ENCODE measurements at regions not wholly inside any gene's neighbourhood (a gene's known extent, or its start where the extent isn't known, plus 50 kb on each side); places are given as distances from the start of the nearest gene placed in this dataset.

DNA sequence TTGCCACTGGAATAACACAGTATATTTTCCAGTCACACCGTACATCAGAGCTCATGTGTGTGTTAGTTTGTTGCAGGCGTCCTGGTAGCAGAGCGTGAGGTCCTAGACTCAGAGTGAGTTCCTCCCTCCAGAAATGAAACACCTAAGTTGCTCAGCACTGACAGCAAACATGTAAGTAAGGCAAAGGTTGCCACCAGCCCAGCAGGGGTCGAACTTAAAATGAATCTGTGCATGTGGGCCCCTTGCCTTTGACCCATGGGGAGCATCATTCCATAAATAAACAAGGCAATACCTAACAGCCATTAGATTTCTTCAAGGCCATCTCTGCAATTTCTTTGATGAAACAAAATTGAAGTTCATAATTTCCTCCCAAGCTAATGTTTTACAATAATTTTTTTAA is 125.3 kb upstream of the ERG start:
- Histone ChIP-seq H3K79me2 (ENCODE audit: control insufficient read depth, low read length) (no peaks in the 10 kb centered on the region), H3K4me2 (ENCODE audit: low read length) (no peak overlapping the region), H3K36me3 (ENCODE audit: control insufficient read depth, low read length) (no peaks in the 10 kb centered on the region), H3K4me3 (ENCODE audit: low read length) (no peak overlapping the region), H3K9me3 (ENCODE audit: control insufficient read depth, insufficient read depth, low read length) (no peaks in the 10 kb centered on the region), H4K20me1 (ENCODE audit: control insufficient read depth, insufficient read depth, low read depth, low read length) (no peaks in the 10 kb centered on the region), H3F3A (ENCODE audit: control insufficient read depth, insufficient read depth) (no peaks in the 10 kb centered on the region), H3K27ac (ENCODE audit: low read depth, low read length) (no peak overlapping the region), H3K9me2 (replicated peaks; ENCODE audit: control insufficient read depth, low read length) (no peaks in the 10 kb centered on the region), H3K27me3 (ENCODE audit: control insufficient read depth, low read length) (no peaks in the 10 kb centered on the region), H3K4me1 (ENCODE audit: control insufficient read depth, low read length) (no peaks in the 10 kb centered on the region)
- TF ChIP-seq EZH2phosphoT487 (IDR thresholded peaks at IDR 0.05; ENCODE audit: borderline replicate concordance, low read length) (no peak), CTCF (IDR thresholded peaks at IDR 0.05; ENCODE audit: low read depth, low read length, poor library complexity, severe bottlenecking) (no peak)

GRCh38 chr21:38625000-38625399 is 126.7 kb upstream of the ERG start:
- TF ChIP-seq EZH2phosphoT487 (IDR thresholded peaks at IDR 0.05; ENCODE audit: borderline replicate concordance, low read length) (no peak), CTCF (IDR thresholded peaks at IDR 0.05; ENCODE audit: low read depth, low read length, poor library complexity, severe bottlenecking) (no peak)

DNA sequence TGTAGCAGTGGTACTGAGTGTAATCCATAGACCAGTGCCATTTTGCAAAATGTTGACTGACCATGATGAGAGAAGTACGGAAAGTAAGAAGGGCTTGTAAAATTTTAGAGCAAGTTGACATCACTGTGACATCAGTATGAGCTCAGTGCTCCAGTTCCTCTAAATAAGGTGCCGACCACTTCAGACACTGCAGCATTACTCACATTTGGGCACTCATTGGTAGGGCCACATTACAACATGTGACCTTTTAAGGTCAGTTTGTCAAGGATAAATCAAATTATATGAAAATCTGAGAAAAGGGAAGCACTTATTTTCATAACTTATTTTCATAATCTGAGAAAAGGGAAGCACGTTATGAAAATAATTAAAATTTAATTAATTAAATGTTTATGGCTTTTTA is 128.0 kb upstream of the ERG start:
- H3K27ac ChIP-seq (ENCODE audit: low read depth, low read length), result no peak overlapping the region
- H3K9me3 ChIP-seq (ENCODE audit: control insufficient read depth, insufficient read depth, low read length), result no peaks in the 10 kb centered on the region
- H3K79me2 ChIP-seq (ENCODE audit: control insufficient read depth, low read length), result no peaks in the 10 kb centered on the region
- no peaks in the 10 kb centered on the region for H3K36me3 ChIP-seq (ENCODE audit: control insufficient read depth, low read length)
- H3K4me3 ChIP-seq (ENCODE audit: low read length), result no peak overlapping the region
- no peaks in the 10 kb centered on the region for H3K27me3 ChIP-seq (ENCODE audit: control insufficient read depth, low read length)
- no peaks in the 10 kb centered on the region for H3K9me2 ChIP-seq (replicated peaks; ENCODE audit: control insufficient read depth, low read length)
- no peaks in the 10 kb centered on the region for H4K20me1 ChIP-seq (ENCODE audit: control insufficient read depth, insufficient read depth, low read depth, low read length)
- no peak overlapping the region for H3K4me2 ChIP-seq (ENCODE audit: low read length)
- no peaks in the 10 kb centered on the region for H3F3A ChIP-seq (ENCODE audit: control insufficient read depth, insufficient read depth)
- no peaks in the 10 kb centered on the region for H3K4me1 ChIP-seq (ENCODE audit: control insufficient read depth, low read length)
- TF ChIP-seq EZH2phosphoT487 (IDR thresholded peaks at IDR 0.05; ENCODE audit: borderline replicate concordance, low read length), result no peak
- TF ChIP-seq CTCF (IDR thresholded peaks at IDR 0.05; ENCODE audit: low read depth, low read length, poor library complexity, severe bottlenecking), result no peak

More at GRCh38 chr21:38625000-38625399, 126.7 kb upstream of the ERG start:
- Histone ChIP-seq H3K36me3 (ENCODE audit: control insufficient read depth, low read length) (no peaks in the 10 kb centered on the region), H3K27me3 (ENCODE audit: control insufficient read depth, low read length) (no peaks in the 10 kb centered on the region), H3F3A (ENCODE audit: control insufficient read depth, insufficient read depth) (no peaks in the 10 kb centered on the region), H3K4me1 (ENCODE audit: control insufficient read depth, low read length) (no peaks in the 10 kb centered on the region), H3K79me2 (ENCODE audit: control insufficient read depth, low read length) (no peaks in the 10 kb centered on the region), H3K9me3 (ENCODE audit: control insufficient read depth, insufficient read depth, low read length) (no peaks in the 10 kb centered on the region), H3K27ac (ENCODE audit: low read depth, low read length) (no peak overlapping the region), H3K9me2 (replicated peaks; ENCODE audit: control insufficient read depth, low read length) (no peaks in the 10 kb centered on the region), H3K4me3 (ENCODE audit: low read length) (no peak overlapping the region), H4K20me1 (ENCODE audit: control insufficient read depth, insufficient read depth, low read depth, low read length) (no peaks in the 10 kb centered on the region), H3K4me2 (ENCODE audit: low read length) (no peak overlapping the region)

DNA sequence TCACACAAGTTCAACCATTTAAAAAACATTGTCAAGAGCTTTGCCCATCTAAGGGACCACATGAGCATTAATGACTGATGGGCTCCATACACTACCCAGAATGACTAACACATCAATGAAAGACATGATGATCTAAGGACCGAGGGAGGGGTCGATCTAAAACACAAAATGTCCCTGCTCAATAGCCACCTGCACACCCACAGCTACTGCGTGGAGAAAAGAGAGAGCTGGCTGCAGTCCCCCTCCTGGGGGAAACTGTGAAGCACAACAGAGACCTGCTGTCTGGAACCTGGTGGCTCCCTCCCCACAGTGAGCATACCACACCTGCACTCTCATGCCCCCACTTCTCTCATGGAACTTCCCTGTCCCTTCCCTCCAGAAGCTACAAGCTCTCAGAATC is 130.1 kb upstream of the ERG start:
- no peak overlapping the region for H3K4me3 ChIP-seq (ENCODE audit: low read length)
- H3K9me3 ChIP-seq (ENCODE audit: control insufficient read depth, insufficient read depth, low read length), result no peaks in the 10 kb centered on the region
- H3K27ac ChIP-seq (ENCODE audit: low read depth, low read length), result no peak overlapping the region
- H3F3A ChIP-seq (ENCODE audit: control insufficient read depth, insufficient read depth), result no peaks in the 10 kb centered on the region
- TF ChIP-seq CTCF (IDR thresholded peaks at IDR 0.05; ENCODE audit: low read depth, low read length, poor library complexity, severe bottlenecking), result no peak
- no peak for TF ChIP-seq EZH2phosphoT487 (IDR thresholded peaks at IDR 0.05; ENCODE audit: borderline replicate concordance, low read length)
- H3K9me2 ChIP-seq (replicated peaks; ENCODE audit: control insufficient read depth, low read length), result no peaks in the 10 kb centered on the region
- no peaks in the 10 kb centered on the region for H3K36me3 ChIP-seq (ENCODE audit: control insufficient read depth, low read length)
- no peaks in the 10 kb centered on the region for H3K79me2 ChIP-seq (ENCODE audit: control insufficient read depth, low read length)
- H3K27me3 ChIP-seq (ENCODE audit: control insufficient read depth, low read length), result no peaks in the 10 kb centered on the region
- H3K4me1 ChIP-seq (ENCODE audit: control insufficient read depth, low read length), result no peaks in the 10 kb centered on the region
- no peak overlapping the region for H3K4me2 ChIP-seq (ENCODE audit: low read length)
- no peaks in the 10 kb centered on the region for H4K20me1 ChIP-seq (ENCODE audit: control insufficient read depth, insufficient read depth, low read depth, low read length)

Data from DOHH2 (cell line).